BE2C (cell line): ENCODE measurements at regions not wholly inside any gene's neighbourhood (a gene's known extent, or its start where the extent isn't known, plus 50 kb on each side); places are given as distances from the start of the nearest gene placed in this dataset.
"Not testable (repeated sequence)": the region's sequence is repeated elsewhere in the genome, so short reads cannot be mapped to it uniquely, and the experiment has no call there.

Experiments used
- DNase-seq: peaks from one replicate; pipeline ENCODE4 v3.0.0-alpha.2; 2020
- H3K27me3 ChIP-seq: fragments of 250-450 bp; sonication (Bioruptor Pico); 2 replicates; pipeline ENCODE4 v1.5.1; 2020; ENCODE audit warnings: mild to moderate bottlenecking
- H3K36me3 ChIP-seq: fragments of 250-450 bp; sonication (Bioruptor Pico); 2 replicates; pipeline ENCODE4 v1.5.1; 2020; ENCODE audit warnings: mild to moderate bottlenecking
- H3K4me1 ChIP-seq: fragments of 250-450 bp; sonication (Bioruptor Pico); 2 replicates; pipeline ENCODE4 v1.5.1; 2020
- H3K4me3 ChIP-seq: 2 replicates; pipeline ENCODE4 v1.5.1; 2011; ENCODE audit warnings: low read depth, low read length
- H3K9me3 ChIP-seq: fragments of 250-450 bp; sonication (Bioruptor Pico); 2 replicates; pipeline ENCODE4 v1.5.1; 2020
- CTCF ChIP-seq: IDR thresholded peaks from 2 replicates; pipeline ENCODE4 v1.5.1; 2012; ENCODE audit warnings: mild to moderate bottlenecking, low read depth, low read length

- no peak for TF ChIP-seq CTCF
- H3K4me3 ChIP-seq: no peak overlapping the region
- H3K9me3 ChIP-seq: no peaks in the 10 kb centered on the region
- no peaks in the 10 kb centered on the region for H3K4me1 ChIP-seq
- H3K36me3 ChIP-seq: no peaks in the 10 kb centered on the region
- DNase-seq: no peak
- no peaks in the 10 kb centered on the region for H3K27me3 ChIP-seq
These were observed 136.7 kb upstream of the EGLN3 start for GRCh38 chr14:34087571-34087970.

- Histone ChIP-seq H3K27me3 (no peaks in the 10 kb centered on the region), H3K4me3 (no peak overlapping the region), H3K4me1 (no peaks in the 10 kb centered on the region; the same call in 1 of the 2 replicates), H3K9me3 (no peaks in the 10 kb centered on the region), H3K36me3 (no peaks in the 10 kb centered on the region)
- no peak for TF ChIP-seq CTCF
- no peak for DNase-seq
These were observed 135.4 kb upstream of the EGLN3 start for GRCh38 chr14:34086223-34086757.

- H3K27me3 ChIP-seq: no peaks in the 10 kb centered on the region
- TF ChIP-seq CTCF: no peak
- no peak for DNase-seq
These were observed 134.8 kb upstream of the EGLN3 start for GRCh38 chr14:34085695-34086094.

GRCh38 chr14:34081576-34082136, 130.8 kb upstream of the EGLN3 start:
- H3K4me1 ChIP-seq: no peaks in the 10 kb centered on the region; the same call in 1 of the 2 replicates
- no peaks in the 10 kb centered on the region for H3K36me3 ChIP-seq
- H3K27me3 ChIP-seq: no peaks in the 10 kb centered on the region
- H3K4me3 ChIP-seq: no peak overlapping the region
- no peaks in the 10 kb centered on the region for H3K9me3 ChIP-seq
- TF ChIP-seq CTCF: no peak
- DNase-seq: no peak

More at GRCh38 chr14:34085695-34086094, 134.8 kb upstream of the EGLN3 start:
- Histone ChIP-seq H3K36me3 (no peaks in the 10 kb centered on the region), H3K9me3 (no peaks in the 10 kb centered on the region), H3K4me1 (no peaks in the 10 kb centered on the region; the same call in 1 of the 2 replicates), H3K4me3 (no peak overlapping the region)

GRCh38 chr14:34081101-34081575, 130.3 kb upstream of the EGLN3 start:
- H3K9me3 ChIP-seq: no peaks in the 10 kb centered on the region
- no peaks in the 10 kb centered on the region; the same call in 1 of the 2 replicates for H3K4me1 ChIP-seq
- no peak overlapping the region for H3K4me3 ChIP-seq
- H3K27me3 ChIP-seq: no peaks in the 10 kb centered on the region
- no peaks in the 10 kb centered on the region for H3K36me3 ChIP-seq
- no peak for TF ChIP-seq CTCF
- no peak for DNase-seq

GRCh38 chr14:34079643-34080042, 128.8 kb upstream of the EGLN3 start:
- not testable (repeated sequence) for H3K4me3 ChIP-seq, H3K4me1 ChIP-seq, H3K36me3 ChIP-seq, H3K9me3 ChIP-seq, DNase-seq, H3K27me3 ChIP-seq
